ENCODE measurements at regions not wholly inside any gene's neighbourhood (a gene's known extent, or its start where the extent isn't known, plus 50 kb on each side); places are given as distances from the start of the nearest gene placed in this dataset.

DNA sequence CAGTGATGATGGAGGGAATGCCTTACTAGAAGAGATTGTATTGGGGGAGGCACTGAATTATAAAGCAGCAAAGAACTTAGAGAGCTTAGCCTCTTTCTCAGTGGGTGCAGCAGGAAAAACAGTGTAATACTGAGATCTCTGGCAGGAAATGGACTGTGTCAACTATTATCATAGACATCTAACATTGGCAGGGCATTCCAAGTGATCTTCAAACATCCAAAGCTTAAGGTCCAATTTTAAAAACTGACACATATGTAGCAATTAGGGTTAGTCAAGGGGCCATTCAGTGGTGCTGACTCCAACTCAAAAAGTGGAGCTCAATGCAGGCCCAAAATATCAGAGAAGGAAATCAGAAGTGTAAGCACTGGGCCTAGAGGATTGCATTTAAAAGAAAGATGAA lies 106.6 kb upstream of the DDX18 start:
- peaks cover 0 to 4% (median 0%) of the 10 kb centered on the region in 6 donors for H3K9me3 Mint-ChIP-seq
- peaks cover 0 to 4% (median 4%) of the 10 kb centered on the region in 3 donors for H3K27me3 Mint-ChIP-seq (ENCODE audit: low read depth in 3 of 3)
- no peaks in the 10 kb centered on the region for H3K4me1 Mint-ChIP-seq
- no peak overlapping the region for H3K27ac Mint-ChIP-seq
- no peak overlapping the region for H3K4me3 Mint-ChIP-seq
- no peaks in the 10 kb centered on the region for H3K36me3 Mint-ChIP-seq
- no peak for DNase-seq

DNA sequence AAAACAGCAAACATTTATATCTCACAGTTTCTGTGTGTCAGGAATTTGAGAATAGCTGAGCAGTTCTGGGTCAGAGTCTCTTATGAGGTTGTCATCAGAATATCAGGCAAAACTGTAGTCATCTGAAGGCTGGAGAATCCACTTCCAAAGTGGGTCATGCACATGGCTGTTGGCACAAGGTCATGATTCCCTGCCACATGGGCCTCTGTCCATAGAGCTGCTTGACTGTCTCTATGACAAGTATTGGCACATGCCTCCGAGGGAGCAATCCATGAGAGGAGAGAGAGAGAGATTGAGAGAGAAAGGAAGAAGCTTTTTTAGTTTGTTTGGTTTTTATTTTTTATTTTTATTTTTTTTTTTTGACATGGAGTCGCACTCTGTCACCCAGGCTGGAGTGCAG lies 101.8 kb upstream of the DDX18 start:
- Mint-ChIP-seq H3K4me1 (no peaks in the 10 kb centered on the region), H3K4me3 (no peak overlapping the region), H3K9me3 (peaks cover 0 to 6% (median 0%) of the 10 kb centered on the region in 6 donors), H3K36me3 (no peaks in the 10 kb centered on the region), H3K27ac (no peak overlapping the region), H3K27me3 (ENCODE audit: low read depth in 3 of 3) (peaks cover 0 to 6% (median 4%) of the 10 kb centered on the region in 3 donors)
- no peak for DNase-seq

DNA sequence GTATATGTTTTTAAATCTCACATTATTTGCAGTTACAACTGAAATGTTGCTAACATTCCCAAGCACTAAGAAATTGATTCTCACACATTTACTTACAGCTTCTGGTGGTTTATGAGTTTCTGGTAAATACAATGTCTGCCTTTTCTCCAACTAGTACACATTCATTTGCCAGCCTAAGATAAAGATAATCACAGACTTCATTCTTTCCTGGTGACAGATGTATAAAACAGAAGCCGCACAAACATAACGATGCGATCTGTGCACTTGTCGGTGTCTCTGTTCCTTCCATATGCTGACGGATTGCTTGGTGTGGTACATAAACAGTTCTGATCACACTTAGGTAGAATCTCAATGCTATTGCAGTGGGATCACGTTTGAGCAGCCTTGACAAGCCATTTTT lies 100.4 kb upstream of the DDX18 start:
- Mint-ChIP-seq H3K27me3 (ENCODE audit: low read depth in 3 of 3) (peaks cover 0 to 5% (median 1%) of the 10 kb centered on the region in 3 donors), H3K4me1 (no peaks in the 10 kb centered on the region), H3K4me3 (no peak overlapping the region), H3K36me3 (no peaks in the 10 kb centered on the region), H3K27ac (no peak overlapping the region), H3K9me3 (peaks cover 0 to 6% (median 0%) of the 10 kb centered on the region in 6 donors)
- no peak for DNase-seq

DNA sequence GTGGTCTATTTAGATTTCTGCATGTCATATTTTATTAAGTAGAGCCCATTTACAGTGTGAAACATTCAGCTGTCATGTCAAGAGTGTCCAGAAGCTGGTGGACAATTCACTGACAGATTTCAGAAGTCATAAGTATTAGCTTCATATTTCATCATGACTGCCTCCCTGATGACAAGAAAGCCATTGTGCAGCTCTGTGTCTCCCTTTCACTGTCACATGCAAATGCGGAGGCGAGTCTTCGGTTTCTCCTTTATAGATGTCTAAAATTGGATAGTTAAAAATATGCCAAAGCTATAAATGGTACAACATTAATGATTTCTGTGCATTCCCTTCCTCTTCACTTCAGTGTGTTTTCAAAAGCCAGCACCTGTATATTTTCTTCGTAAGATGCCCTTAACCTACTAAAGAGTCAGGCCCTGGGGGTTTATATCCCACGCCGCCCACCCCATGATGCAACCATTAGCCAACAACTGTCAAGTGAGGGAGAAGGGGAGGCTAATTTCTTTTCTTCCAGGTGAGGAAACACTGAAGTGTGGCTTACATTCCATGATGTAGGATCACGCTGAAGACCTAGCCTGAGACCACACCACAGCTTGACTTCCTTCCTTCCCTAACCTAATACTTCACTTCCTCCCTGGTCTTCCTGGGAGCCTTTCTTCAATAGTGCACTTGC lies 99.6 kb upstream of the DDX18 start:
- H3K4me1 Mint-ChIP-seq, result no peaks in the 10 kb centered on the region
- peaks cover 0 to 2% (median 0%) of the 10 kb centered on the region in 3 donors for H3K27me3 Mint-ChIP-seq (ENCODE audit: low read depth in 3 of 3)
- no peak overlapping the region for H3K27ac Mint-ChIP-seq
- DNase-seq, result no peak
- no peaks in the 10 kb centered on the region for H3K36me3 Mint-ChIP-seq
- peaks cover 0 to 6% (median 0%) of the 10 kb centered on the region in 6 donors for H3K9me3 Mint-ChIP-seq
- no peak overlapping the region for H3K4me3 Mint-ChIP-seq

DNA sequence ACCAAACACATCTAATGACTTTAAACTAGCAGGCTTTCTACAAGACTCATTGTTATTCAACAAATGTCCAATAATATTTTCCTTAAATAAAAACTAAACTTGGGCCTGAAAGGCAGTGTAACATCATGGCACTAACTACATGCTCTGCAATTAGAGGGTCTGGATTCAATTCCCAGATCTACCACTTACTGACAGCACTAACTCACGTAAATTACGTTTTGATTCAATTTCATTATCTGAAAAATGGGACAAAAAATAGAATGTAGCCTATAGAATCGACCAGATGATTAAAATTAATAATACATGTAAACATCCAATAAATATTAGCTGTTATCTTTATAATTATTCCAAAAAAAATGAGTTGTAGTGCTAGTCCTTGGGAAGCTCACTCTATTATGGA lies 98.0 kb upstream of the DDX18 start:
- no peak for DNase-seq
- peaks cover 0 to 4% (median 2%) of the 10 kb centered on the region in 3 donors for H3K27me3 Mint-ChIP-seq (ENCODE audit: low read depth in 3 of 3)
- no peak overlapping the region for H3K27ac Mint-ChIP-seq
- H3K36me3 Mint-ChIP-seq, result no peaks in the 10 kb centered on the region
- no peaks in the 10 kb centered on the region for H3K4me1 Mint-ChIP-seq
- peaks cover 0 to 2% (median 0%) of the 10 kb centered on the region in 6 donors for H3K9me3 Mint-ChIP-seq
- H3K4me3 Mint-ChIP-seq, result no peak overlapping the region

DNA sequence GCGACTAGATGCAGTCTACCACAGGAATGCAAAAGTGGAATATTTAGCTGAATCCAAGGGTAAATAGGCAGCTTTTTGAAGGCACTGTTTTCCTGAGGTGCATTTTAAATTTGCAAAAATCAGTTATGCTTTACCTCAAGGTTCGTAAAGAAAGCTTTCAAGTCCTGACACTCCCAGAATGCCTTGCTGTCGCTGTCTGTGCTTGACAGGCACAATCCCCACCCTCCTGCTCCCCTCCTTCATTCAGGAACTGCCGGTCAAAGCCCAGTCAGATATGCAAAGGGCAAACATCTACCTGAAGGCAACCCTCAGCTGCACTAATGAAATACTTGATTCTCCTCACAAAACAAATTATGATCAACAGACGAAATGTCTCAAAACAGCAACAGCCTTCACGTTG lies 97.4 kb upstream of the DDX18 start:
- Mint-ChIP-seq H3K36me3 (no peaks in the 10 kb centered on the region), H3K27ac (no peak overlapping the region), H3K4me1 (peaks cover 4 to 5% of the 10 kb centered on the region in 2 donors)

GRCh38 chr2:117718048-117718447 lies 96.4 kb upstream of the DDX18 start:
- Mint-ChIP-seq H3K4me3 (no peak overlapping the region), H3K4me1 (peaks cover 14 to 15% of the 10 kb centered on the region in 2 donors), H3K36me3 (no peaks in the 10 kb centered on the region), H3K27me3 (ENCODE audit: low read depth in 3 of 3) (peaks cover 0 to 6% (median 3%) of the 10 kb centered on the region in 3 donors), H3K27ac (no peak overlapping the region), H3K9me3 (peaks cover 0 to 3% (median 0%) of the 10 kb centered on the region in 6 donors)
- no peak for DNase-seq

More for the DNA sequence above, 97.4 kb upstream of the DDX18 start:
- DNase-seq, result no peak
- H3K4me3 Mint-ChIP-seq, result no peak overlapping the region
- H3K27me3 Mint-ChIP-seq (ENCODE audit: low read depth in 3 of 3), result peaks cover 0 to 4% (median 3%) of the 10 kb centered on the region in 3 donors
- H3K9me3 Mint-ChIP-seq, result peaks cover 0 to 3% (median 0%) of the 10 kb centered on the region in 6 donors

DNA sequence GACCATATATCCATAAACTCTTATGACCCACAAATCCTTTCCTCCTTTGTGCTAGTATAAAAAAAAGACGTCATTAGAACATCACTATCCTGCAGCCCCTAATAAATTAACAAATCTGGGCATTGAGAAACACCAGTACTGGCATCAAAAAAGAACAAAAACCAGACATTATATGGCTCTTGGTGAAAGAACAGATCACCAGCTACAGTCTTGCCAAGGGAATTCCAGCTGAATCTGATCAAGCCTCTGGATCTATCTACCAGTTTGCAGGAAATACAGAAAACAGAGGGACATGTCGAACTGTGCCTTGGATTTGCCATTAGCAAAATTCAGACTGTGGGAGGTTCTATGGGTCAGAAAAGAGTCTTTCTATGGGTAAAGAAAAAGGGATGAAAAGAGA lies 93.7 kb upstream of the DDX18 start:
- no peaks in the 10 kb centered on the region for H3K36me3 Mint-ChIP-seq
- H3K4me1 Mint-ChIP-seq, result peaks cover 17 to 18% of the 10 kb centered on the region in 2 donors
- H3K4me3 Mint-ChIP-seq, result peak overlapping the region in 1 of 5 donors; percentile 54
- peaks cover 0 to 2% (median 0%) of the 10 kb centered on the region in 6 donors for H3K9me3 Mint-ChIP-seq
- peak overlapping the region in 1 of 6 donors; percentile 12 for H3K27ac Mint-ChIP-seq
- no peak for DNase-seq
- H3K27me3 Mint-ChIP-seq (ENCODE audit: low read depth in 3 of 3), result peaks cover 0 to 4% (median 3%) of the 10 kb centered on the region in 3 donors

GRCh38 chr2:117723483-117723882 lies 91.0 kb upstream of the DDX18 start:
- Mint-ChIP-seq H3K27ac (peak overlapping the region in 1 of 6 donors; percentile 1), H3K27me3 (ENCODE audit: low read depth in 3 of 3) (peaks cover 0 to 6% (median 3%) of the 10 kb centered on the region in 3 donors), H3K4me1 (peaks cover 17 to 18% of the 10 kb centered on the region in 2 donors), H3K36me3 (no peaks in the 10 kb centered on the region), H3K9me3 (peaks cover 0 to 2% (median 0%) of the 10 kb centered on the region in 6 donors), H3K4me3 (no peak overlapping the region)
- no peak for DNase-seq

DNA sequence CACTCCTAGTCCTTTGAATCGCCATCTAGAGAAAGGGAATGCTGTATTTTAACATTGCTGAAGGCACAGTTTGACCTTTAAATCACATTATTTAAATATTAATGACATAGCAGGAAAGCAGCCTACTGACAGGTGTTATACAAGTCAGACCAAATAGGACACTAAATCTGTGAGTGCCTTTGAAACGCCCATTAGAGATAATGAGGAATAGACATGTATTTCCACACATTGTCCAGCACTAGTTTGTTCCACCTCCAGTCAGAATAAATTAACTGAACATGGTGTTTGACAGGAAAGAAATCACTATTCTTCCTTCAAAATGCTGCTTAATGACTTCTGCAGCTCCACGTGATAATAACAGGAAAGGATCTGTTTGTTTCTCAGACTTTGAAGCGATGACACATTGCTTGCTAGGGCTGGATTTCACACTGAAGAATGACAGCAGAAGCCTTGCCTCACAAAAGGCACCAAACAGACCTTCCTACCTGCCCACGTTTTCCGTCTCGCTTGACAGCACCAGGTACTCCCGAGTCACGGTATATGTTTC lies 90.5 kb upstream of the DDX18 start:
- peaks cover 0 to 8% (median 3%) of the 10 kb centered on the region in 3 donors for H3K27me3 Mint-ChIP-seq (ENCODE audit: low read depth in 3 of 3)
- peak overlapping the region in 1 of 6 donors; percentile 1 for H3K27ac Mint-ChIP-seq
- no peaks in the 10 kb centered on the region for H3K36me3 Mint-ChIP-seq
- DNase-seq, result no peak
- H3K4me3 Mint-ChIP-seq, result no peak overlapping the region
- peaks cover 0 to 3% (median 0%) of the 10 kb centered on the region in 6 donors for H3K9me3 Mint-ChIP-seq
- H3K4me1 Mint-ChIP-seq, result peaks cover 17 to 21% of the 10 kb centered on the region in 2 donors

GRCh38 chr2:117726747-117727146 lies 87.7 kb upstream of the DDX18 start:
- no peaks in the 10 kb centered on the region for H3K36me3 Mint-ChIP-seq
- no peak overlapping the region for H3K27ac Mint-ChIP-seq
- H3K27me3 Mint-ChIP-seq (ENCODE audit: low read depth in 3 of 3), result peaks cover 0 to 6% (median 2%) of the 10 kb centered on the region in 3 donors
- H3K4me1 Mint-ChIP-seq, result peaks cover 16 to 20% of the 10 kb centered on the region in 2 donors
- peaks cover 0 to 6% (median 0%) of the 10 kb centered on the region in 6 donors for H3K9me3 Mint-ChIP-seq
- no peak for DNase-seq
- H3K4me3 Mint-ChIP-seq, result no peak overlapping the region

DNA sequence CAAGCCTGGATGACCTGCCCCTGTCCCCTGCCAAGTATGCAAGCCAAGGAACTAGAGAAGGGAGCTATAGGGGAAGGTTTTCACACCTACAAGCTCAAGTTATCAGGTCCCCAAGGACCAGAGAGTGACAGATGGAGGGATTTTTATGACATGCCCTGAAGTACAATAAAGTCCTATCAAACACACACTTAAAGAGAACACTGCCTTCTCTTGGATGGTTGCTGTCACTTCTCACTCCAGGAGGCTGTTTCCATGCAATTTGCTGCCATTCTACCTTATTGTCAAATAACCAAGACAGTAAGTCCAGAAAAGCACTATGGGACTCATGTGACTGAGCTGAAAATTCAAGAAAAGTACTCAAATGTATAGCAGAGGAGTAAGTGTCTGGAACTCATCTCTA lies 76.6 kb upstream of the DDX18 start:
- no peak for DNase-seq
- Mint-ChIP-seq H3K4me3 (no peak overlapping the region), H3K36me3 (no peaks in the 10 kb centered on the region), H3K4me1 (no peaks in the 10 kb centered on the region), H3K27ac (no peak overlapping the region), H3K9me3 (peaks cover 0 to 1% (median 0%) of the 10 kb centered on the region in 6 donors), H3K27me3 (ENCODE audit: low read depth in 3 of 3) (peaks cover 0 to 2% (median 1%) of the 10 kb centered on the region in 3 donors)

DNA sequence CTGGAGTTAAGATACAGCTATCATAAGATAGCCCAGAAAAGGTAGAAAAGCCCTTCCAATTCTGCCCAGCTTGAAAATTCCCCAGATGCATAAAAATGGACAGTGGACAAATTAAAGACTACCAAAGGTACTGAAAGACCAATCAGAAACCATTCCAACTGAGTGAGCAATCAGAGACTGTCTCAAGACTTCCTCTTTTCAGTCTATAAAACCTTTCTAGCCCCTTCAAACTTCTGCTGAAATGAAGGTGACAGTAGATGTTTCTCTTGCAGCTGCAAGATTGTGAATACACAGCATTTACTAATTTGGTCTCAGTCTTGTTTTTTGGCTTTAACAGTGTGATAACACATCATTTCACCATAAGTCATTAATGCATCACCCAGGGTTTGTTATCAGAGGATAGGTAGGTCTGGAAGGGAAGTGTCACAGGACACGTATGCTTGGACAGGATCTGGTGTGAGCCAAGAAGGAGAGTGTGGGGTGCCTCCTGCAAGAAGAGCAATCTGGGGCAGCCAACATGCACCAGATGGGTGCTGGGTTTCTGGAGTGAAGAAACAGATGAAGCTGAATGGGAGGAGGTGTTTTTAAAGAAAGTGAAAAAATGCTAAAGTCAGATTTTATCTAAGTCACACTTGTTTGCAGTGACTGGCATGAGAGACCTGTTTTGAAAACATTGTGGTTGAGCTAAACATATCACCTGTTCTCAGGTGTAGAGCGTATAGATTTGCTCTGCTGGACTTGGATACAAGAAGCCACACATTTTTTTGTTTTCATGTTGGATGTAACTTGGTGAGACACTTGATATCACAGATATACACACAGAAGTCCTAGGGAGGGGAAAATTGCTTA lies 75.3 kb upstream of the DDX18 start:
- no peak for DNase-seq
- Mint-ChIP-seq H3K27ac (no peak overlapping the region), H3K4me1 (no peaks in the 10 kb centered on the region), H3K36me3 (no peaks in the 10 kb centered on the region), H3K27me3 (ENCODE audit: low read depth in 3 of 3) (peaks cover 0 to 3% (median 2%) of the 10 kb centered on the region in 3 donors), H3K4me3 (no peak overlapping the region), H3K9me3 (peaks cover 0 to 1% (median 0%) of the 10 kb centered on the region in 6 donors)

DNA sequence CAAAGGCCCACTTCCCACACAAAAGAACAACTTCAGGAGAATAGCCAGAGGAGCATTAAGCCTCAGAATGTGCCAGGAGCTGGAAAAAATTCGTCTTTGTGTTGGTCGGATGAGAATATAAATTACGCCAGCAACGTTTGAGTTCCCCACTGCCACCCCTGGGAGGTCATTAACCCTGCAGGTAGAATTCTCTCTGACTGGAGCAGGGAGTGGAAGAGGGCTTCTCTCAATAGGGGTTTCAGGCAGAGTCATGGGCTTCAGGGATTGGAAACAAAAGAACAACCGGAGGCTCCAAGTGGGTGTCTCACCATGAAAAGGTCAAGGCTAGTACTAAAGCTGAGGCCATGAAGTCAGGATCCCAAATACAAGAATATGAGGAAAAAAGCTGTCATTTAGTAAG lies 69.0 kb upstream of the DDX18 start:
- no peak for DNase-seq
- Mint-ChIP-seq H3K4me3 (no peak overlapping the region), H3K27me3 (ENCODE audit: low read depth in 3 of 3) (peaks cover 0 to 4% (median 4%) of the 10 kb centered on the region in 3 donors), H3K27ac (no peak overlapping the region), H3K4me1 (no peaks in the 10 kb centered on the region), H3K36me3 (no peaks in the 10 kb centered on the region), H3K9me3 (peaks cover 0 to 5% (median 0%) of the 10 kb centered on the region in 6 donors)
